Spinal cord (tissue), 9 donors: ENCODE measurements at regions not wholly inside any gene's neighbourhood (a gene's known extent, or its start where the extent isn't known, plus 50 kb on each side); places are given as distances from the start of the nearest gene placed in this dataset.
"Not testable (repeated sequence)": the region's sequence is repeated elsewhere in the genome, so short reads cannot be mapped to it uniquely, and the experiment has no call there.

Source experiments
- DNase-seq, 6 donors: peaks; one replicate each; pipeline versions ENCODE4 v3.0.0 to v3.0.0-alpha.2; 2013 to 2015; ENCODE audit warnings: low spot score in 6 of 6, low read depth in 4 of 6
- H3K27ac ChIP-seq: one replicate; pipeline ENCODE4 v1.5.1; 2013; ENCODE audit warnings: low read depth, low read length, control low read depth
- H3K27me3 ChIP-seq: one replicate; pipeline ENCODE4 v1.6.1; 2013; ENCODE audit warnings: low read length; ENCODE audit not compliant: control insufficient read depth, insufficient read depth
- H3K36me3 ChIP-seq: one replicate; pipeline ENCODE4 v1.6.1; 2013; ENCODE audit warnings: low read length; ENCODE audit not compliant: control insufficient read depth, insufficient read depth
- H3K4me1 ChIP-seq: one replicate; pipeline ENCODE4 v1.6.1; 2013; ENCODE audit warnings: low read length; ENCODE audit not compliant: control insufficient read depth, insufficient read depth
- H3K4me3 ChIP-seq: one replicate; pipeline ENCODE4 v1.5.1; 2013; ENCODE audit warnings: low read depth, low read length, control low read depth
- H3K9me3 ChIP-seq: one replicate; pipeline ENCODE4 v1.6.1; 2013; ENCODE audit warnings: low read length; ENCODE audit not compliant: control insufficient read depth, insufficient read depth
- WGBS: methylation state at CpG from one replicate; pipeline ENCODE4 v1.1.5; 2013; ENCODE audit warnings: missing lambda C conversion rate; ENCODE audit not compliant: insufficient coverage; 5-methylcytosine and 5-hydroxymethylcytosine counted together
- donor health status: healthy.

- H3K4me1 ChIP-seq: no peaks in the 10 kb centered on the region
- H3K27me3 ChIP-seq: no peaks in the 10 kb centered on the region
- no peak overlapping the region for H3K27ac ChIP-seq
- H3K4me3 ChIP-seq: no peak overlapping the region
- no peak for DNase-seq
- H3K9me3 ChIP-seq: no peaks in the 10 kb centered on the region
- H3K36me3 ChIP-seq: no peaks in the 10 kb centered on the region
- WGBS: no CpG with 5 or more reads among the region's 1 CpG
Observed at GRCh38 chr14:53628261-53628660, 328.4 kb downstream of the BMP4 start.

DNA sequence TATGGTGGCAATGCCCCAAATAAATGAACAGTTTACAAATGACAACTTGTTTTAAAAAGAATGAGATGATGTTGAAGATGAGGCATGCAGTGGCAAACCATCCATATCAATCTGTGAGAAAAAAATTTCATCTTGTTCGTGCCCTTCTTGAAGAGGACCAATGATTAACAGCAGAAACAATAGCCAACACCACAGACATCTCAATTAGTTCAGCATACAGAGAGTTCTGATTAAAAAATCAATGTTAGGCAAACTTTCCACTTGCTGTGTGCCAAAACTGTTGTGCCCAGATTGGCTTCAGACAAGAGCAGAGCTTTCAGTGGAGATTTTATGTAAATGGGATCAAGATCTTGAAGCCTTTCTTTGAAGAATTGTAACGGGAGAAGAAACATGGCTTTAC is 329.9 kb downstream of the BMP4 start:
- Histone ChIP-seq H3K36me3 (no peaks in the 10 kb centered on the region), H3K4me3 (no peak overlapping the region), H3K27me3 (no peaks in the 10 kb centered on the region), H3K27ac (no peak overlapping the region), H3K9me3 (no peaks in the 10 kb centered on the region), H3K4me1 (no peaks in the 10 kb centered on the region)
- DNase-seq: no peak
- WGBS: 69% methylated on average over 1 of the region's 2 CpGs

GRCh38 chr14:53622447-53622846 is 334.2 kb downstream of the BMP4 start:
- WGBS: 94% methylated on average over 2 of the region's 3 CpGs
- peak in 2 of 6 donors; percentile 5 to 73 for DNase-seq

GRCh38 chr14:53621921-53622320 is 334.7 kb downstream of the BMP4 start:
- Histone ChIP-seq H3K9me3 (no peaks in the 10 kb centered on the region), H3K27ac (no peak overlapping the region), H3K4me3 (no peak overlapping the region), H3K36me3 (no peaks in the 10 kb centered on the region), H3K27me3 (no peaks in the 10 kb centered on the region), H3K4me1 (no peaks in the 10 kb centered on the region)
- DNase-seq: no peak
- WGBS: 100% methylated on average over 1 of the region's 2 CpGs

More at GRCh38 chr14:53622447-53622846, 334.2 kb downstream of the BMP4 start:
- Histone ChIP-seq H3K27me3 (no peaks in the 10 kb centered on the region), H3K27ac (no peak overlapping the region), H3K4me3 (no peak overlapping the region), H3K36me3 (no peaks in the 10 kb centered on the region), H3K4me1 (no peaks in the 10 kb centered on the region), H3K9me3 (no peaks in the 10 kb centered on the region)

GRCh38 chr14:53621433-53621832 is 335.2 kb downstream of the BMP4 start:
- no peaks in the 10 kb centered on the region for H3K4me1 ChIP-seq
- no peaks in the 10 kb centered on the region for H3K27me3 ChIP-seq
- no peak overlapping the region for H3K4me3 ChIP-seq
- WGBS: 100% methylated on average over 3 of the region's 3 CpGs
- H3K27ac ChIP-seq: no peak overlapping the region
- H3K9me3 ChIP-seq: no peaks in the 10 kb centered on the region
- no peaks in the 10 kb centered on the region for H3K36me3 ChIP-seq
- no peak for DNase-seq

GRCh38 chr14:53620890-53621289 is 335.7 kb downstream of the BMP4 start:
- no peak overlapping the region for H3K27ac ChIP-seq
- H3K27me3 ChIP-seq: no peaks in the 10 kb centered on the region
- no peak overlapping the region for H3K4me3 ChIP-seq
- H3K4me1 ChIP-seq: no peaks in the 10 kb centered on the region
- no peaks in the 10 kb centered on the region for H3K9me3 ChIP-seq
- DNase-seq: no peak
- H3K36me3 ChIP-seq: no peaks in the 10 kb centered on the region
- no CpG with 5 or more reads among the region's 1 CpG for WGBS

GRCh38 chr14:53620317-53620716 is 336.3 kb downstream of the BMP4 start:
- no peaks in the 10 kb centered on the region for H3K4me1 ChIP-seq
- H3K27me3 ChIP-seq: no peaks in the 10 kb centered on the region
- 65% methylated on average over 2 of the region's 2 CpGs for WGBS
- no peaks in the 10 kb centered on the region for H3K36me3 ChIP-seq
- H3K4me3 ChIP-seq: no peak overlapping the region
- DNase-seq: peak in 1 of 6 donors; percentile 16
- H3K27ac ChIP-seq: peak overlapping the region; percentile 15
- H3K9me3 ChIP-seq: no peaks in the 10 kb centered on the region

DNA sequence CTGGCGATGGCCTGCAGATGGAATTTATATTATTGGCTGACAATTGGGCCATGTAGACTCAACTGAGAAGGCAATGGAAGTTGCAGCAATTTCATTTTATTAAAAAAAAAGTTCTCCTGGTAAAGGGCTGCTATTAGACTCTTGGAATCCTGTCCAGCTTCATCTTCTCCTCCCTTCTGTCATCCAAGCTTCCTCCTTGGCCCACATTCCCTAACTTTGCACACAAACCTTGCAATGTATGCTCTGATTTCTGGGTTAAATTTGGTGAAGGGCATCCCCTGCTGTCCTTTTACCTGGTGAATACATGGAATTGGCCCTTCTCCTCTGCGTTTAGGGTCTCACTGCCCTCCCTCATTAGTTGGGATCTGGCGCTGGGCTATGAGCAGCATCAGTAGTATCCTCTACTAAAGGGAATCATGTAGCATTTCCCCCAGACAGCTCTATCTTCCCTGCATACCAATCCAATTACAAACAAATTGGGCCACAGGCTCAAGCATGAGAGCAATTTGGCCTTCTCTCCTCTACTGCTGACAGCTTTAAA is 336.9 kb downstream of the BMP4 start:
- 68% methylated on average over 2 of the region's 3 CpGs for WGBS
- no peak overlapping the region for H3K4me3 ChIP-seq
- H3K27me3 ChIP-seq: no peaks in the 10 kb centered on the region
- H3K36me3 ChIP-seq: no peaks in the 10 kb centered on the region
- DNase-seq: peak in 2 of 6 donors; percentile 29 to 38
- H3K4me1 ChIP-seq: no peaks in the 10 kb centered on the region
- H3K9me3 ChIP-seq: no peaks in the 10 kb centered on the region
- H3K27ac ChIP-seq: peak overlapping the region; percentile 15

DNA sequence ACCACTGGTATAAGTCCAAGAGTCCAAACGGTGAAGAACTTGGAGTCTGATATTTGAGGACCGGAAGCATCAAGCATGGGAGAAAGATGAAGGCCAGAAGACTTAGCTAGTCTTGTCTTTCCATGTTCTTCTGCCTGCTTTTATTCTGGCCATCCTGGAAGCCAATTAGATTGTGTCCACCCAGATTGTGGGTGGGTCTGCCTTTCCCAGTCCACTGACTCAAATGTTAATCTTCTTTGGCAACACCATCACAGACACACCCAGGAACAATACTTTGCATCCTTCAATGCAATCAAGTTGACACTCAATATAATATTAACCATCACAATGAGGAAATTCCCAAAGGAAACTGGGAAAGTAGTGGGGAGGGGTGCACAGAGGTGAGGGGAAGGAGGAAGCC is 340.1 kb downstream of the BMP4 start:
- H3K4me1 ChIP-seq, DNase-seq, H3K27ac ChIP-seq, H3K36me3 ChIP-seq, H3K27me3 ChIP-seq, H3K4me3 ChIP-seq, H3K9me3 ChIP-seq: not testable (repeated sequence)
- 94% methylated on average over 2 of the region's 2 CpGs for WGBS

DNA sequence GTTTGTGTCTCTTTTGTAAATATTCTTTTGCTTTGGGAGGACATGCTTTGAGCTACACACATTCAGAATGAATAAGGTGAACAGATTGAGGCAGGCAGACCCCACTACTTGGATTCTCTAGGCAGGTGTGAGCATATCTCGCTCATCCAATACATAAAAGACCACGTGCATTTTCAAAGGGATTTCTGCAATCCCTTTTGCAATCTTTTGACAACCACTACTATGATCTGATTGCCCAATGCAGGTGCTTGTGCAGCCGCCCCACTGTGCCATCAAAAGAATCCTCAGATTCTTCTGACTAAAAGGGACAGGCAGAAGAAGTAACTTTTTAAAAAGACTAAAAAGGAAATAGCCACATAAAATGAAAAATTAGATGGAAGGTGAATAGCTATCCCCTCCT is 341.4 kb downstream of the BMP4 start:
- Histone ChIP-seq H3K4me1 (no peaks in the 10 kb centered on the region), H3K9me3 (no peaks in the 10 kb centered on the region), H3K27ac (no peak overlapping the region), H3K27me3 (no peaks in the 10 kb centered on the region), H3K36me3 (no peaks in the 10 kb centered on the region), H3K4me3 (no peak overlapping the region)
- WGBS: 86% methylated on average over 2 of the region's 3 CpGs
- no peak for DNase-seq
